GM19467 (cell line): ENCODE measurements at regions not wholly inside any gene's neighbourhood (a gene's known extent, or its start where the extent isn't known, plus 50 kb on each side); places are given as distances from the start of the nearest gene placed in this dataset.
"Not testable (repeated sequence)": the region's sequence is repeated elsewhere in the genome, so short reads cannot be mapped to it uniquely, and the experiment has no call there.

Experiments used
- ATAC-seq: cut with Tn5 transposase; IDR thresholded peaks from one replicate; pipeline ENCODE4 v1.9.1; 2021; ENCODE audit warnings: mild to moderate bottlenecking, moderate library complexity; ENCODE audit not compliant: unreplicated experiment

DNA sequence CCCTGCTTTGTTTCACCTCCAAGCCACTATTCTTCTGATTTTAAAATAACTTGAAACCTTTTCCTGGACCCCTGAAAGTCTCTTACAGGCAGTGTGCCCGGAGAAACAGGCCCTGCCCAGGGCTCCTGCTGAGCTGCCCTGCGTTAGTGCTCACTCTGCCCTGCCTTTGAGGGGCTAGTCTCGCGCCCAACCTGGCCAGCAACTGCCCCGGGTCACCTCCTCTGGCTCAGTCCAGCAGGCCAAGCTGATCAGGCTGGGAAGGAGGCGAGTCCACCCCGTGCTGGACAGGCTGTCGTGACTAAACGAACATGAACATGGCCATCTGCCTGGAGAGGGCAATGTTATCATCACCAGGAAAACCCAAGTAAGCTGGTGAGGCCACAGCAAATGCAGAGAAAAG lies 245.4 kb downstream of the ANKRD60 start:
- no peak for ATAC-seq

DNA sequence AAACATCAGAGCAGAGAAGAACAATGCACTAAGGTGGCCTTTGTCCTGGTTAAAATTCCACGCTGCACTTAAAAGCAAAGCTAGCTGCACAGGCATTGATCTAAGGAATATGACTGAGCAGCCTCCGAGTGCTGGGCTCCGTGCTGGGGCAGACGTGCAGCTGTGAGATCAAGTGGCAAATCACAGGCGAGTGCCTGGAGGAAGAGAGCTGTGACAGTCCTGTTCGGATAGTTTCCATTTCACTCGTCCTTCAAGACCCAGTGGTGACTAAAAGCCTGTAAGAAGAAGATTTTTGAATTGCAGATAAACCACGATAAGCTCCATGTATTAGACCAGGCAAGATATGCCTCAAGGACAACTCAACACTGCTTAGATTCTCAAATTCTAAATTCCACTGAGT lies 247.9 kb downstream of the ANKRD60 start:
- ATAC-seq = no peak

DNA sequence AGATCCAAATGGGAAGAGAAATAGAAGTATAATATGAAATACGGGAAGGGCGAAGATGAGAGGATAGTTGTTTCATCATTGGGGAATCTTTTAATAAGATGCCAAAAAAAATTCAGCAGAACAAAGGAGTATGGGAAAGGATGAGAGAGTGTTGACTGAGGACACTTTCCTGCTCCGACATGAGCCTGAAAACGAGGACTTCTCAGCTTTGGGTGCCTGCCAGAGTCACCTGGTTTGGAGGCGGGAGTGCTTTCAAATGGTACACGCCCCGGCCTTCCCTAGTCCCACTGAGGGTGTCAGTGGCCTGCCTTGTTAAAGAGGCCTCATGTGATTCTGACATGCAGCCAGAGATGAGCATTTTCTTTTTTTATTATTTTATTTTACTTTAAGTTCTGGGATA lies 250.9 kb downstream of the ANKRD60 start:
- ATAC-seq = no peak

DNA sequence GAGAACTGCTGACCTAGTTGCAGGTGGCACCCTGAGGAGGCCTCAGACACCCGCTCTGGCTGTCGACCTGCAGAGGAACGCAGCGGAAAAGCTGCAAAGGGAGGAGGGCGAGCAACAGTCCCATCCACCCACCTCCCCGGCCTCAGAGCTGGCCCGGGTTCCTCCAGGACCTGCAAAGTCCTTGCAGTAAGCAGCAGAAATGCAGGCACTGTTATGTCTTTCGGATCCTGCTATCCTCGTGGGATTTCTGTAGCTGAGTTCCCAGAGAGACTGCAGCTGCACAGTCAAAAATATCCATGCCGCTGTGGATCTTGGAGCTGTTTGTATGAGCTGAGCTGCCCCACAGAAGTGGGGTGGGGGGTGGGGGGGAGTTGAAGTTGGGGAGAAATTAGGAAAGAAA lies 251.3 kb downstream of the ANKRD60 start:
- ATAC-seq = no peak

DNA sequence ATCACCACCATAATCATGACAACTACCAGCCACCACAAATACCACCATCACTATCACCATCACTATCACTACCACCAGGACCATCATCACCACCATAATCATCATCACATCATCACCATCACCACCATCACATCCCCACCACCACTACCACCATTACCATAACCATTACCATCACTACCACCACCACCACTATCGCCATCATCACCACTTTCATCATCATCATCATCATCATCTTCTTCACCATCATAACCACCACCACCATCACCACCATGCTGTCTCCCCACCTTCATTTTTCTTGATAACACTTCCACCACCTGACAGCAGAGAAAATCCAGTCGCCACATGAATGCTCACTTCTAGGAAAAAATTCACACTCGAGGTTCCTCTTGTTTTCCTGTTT lies 253.6 kb downstream of the ANKRD60 start:
- ATAC-seq = no peak

DNA sequence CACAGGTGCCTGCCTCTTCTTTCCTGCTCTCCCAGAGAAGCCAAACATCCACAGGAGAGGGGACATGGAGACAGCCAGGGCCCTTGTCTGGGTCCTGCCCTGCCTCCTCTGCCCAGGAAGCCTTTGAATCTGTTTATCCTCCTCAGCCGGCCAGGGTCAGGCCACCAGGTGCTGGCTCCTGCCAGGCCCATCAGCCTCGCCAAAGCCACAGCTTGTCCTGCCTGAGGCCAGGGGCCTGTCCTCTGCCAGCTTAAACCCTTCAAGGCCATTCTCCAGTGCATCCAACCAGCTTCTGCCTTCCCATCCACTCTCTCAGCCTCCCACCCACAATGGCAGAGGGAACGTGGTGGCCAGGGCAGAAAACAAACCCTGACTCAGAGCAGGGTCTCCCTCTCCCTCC lies 254.6 kb downstream of the ANKRD60 start:
- no peak for ATAC-seq

DNA sequence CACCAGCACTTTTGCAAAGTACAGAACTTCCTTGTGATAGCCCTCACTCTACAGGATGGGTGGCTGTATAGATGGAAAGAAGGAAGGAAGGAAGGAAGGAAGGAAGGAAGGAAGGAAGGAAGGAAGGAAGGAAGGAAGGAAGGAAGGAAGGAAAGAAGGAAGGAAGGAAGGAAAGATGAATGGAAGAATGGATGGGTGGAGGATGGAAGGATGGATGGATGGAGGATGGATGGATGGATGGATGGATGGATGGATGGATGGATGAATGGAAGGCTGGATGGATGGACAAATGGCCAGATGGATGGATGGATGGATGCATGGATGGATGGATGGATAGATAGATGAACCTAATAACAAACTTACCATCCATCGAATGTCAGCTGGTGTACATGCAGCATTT lies 256.9 kb downstream of the ANKRD60 start:
- ATAC-seq = not testable (repeated sequence)

DNA sequence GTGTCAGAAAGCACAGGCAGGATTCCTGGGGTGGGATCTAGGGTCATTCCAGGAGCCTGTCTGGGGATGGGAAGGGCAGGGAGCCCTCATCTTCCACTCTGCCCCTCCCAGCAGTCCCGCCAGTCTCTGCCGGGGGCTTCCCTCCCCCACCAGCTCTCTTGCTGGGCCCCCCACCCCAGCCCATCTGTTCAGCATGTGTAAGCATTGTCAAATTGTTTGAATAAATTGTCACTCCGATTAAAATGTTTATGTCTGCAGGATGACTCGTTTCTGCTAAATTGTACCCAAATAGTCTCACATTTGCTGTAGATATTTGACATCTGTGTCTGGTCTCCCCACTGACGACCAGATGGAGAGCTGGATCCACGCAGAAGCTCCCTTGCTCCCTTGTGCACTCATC lies 257.6 kb downstream of the ANKRD60 start:
- ATAC-seq = no peak

DNA sequence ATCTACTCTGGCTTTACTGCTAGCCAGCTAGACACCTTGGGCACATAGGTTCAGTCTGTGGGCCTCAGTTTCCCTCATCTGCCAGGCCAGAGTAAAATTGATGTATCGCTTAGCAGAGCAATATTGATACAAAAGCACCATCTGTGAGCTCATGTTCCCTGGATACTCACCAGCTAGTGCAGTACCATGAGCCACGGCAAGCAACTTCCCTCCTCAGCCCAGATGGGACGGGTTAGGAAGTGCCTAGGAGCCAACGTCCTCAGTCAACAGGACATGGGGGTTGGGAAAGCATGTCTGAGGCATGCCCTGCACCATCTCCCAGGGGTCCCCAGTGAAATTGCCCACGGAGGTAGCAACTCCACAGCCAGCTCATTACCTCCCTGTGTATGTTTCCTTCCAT lies 258.3 kb downstream of the ANKRD60 start:
- no peak for ATAC-seq

DNA sequence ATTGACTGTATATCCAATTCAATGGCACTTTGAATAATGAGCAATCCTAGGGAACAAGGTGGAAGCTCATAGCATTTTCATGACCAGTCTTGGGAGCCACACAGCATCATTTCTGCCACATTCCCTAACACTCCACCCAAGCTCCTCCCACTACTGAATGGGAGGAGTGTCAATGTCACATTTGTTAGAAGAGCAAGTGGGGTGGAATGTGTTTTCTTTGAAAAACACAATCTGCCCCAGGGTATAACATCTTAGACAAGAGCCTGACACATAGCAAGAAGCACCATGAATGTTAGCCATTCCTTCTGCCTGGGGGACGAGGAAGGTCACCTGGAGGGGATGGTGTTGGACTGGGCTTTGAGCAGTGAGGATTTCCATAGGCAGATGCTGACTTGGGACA lies 258.3 kb upstream of the PMEPA1 start:
- no peak for ATAC-seq

DNA sequence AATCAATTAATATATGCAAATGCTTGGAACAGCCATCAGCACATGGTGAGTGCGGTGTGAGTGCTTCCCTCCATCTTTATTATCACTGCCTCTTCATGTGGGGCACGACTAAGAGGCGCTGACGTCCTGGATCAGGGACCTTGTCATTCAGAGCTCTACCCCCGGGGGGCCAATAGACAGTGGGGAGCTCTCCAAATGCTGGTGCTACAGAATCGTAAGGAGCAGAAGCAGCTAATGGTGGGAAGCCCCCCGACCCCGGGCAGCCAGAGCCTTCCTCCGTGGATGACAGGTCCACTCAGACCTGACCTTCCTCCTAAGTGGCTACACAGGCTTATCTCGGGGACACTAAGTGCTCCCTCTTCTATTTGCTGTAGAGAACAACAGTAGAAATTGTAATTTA lies 257.5 kb upstream of the PMEPA1 start:
- no peak for ATAC-seq

DNA sequence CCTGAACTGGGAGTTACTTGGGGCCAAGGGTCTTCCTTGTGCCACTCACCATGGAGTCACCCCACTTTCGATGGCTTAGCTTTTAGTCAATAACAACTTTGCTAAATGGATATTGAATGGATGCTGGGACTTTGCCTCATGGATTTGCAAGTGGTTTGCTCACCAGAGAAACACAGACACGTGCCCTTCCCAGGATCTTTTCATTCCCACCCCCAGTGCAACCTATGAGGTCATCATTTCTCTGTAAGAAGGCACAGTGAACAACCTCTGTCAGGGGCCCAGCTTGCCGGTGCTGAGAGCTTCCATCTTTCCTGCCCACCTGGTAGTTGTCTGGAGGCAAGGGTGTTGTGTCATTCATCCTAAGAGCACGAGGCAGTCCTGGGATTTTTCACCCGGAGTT lies 256.8 kb upstream of the PMEPA1 start:
- no peak for ATAC-seq

DNA sequence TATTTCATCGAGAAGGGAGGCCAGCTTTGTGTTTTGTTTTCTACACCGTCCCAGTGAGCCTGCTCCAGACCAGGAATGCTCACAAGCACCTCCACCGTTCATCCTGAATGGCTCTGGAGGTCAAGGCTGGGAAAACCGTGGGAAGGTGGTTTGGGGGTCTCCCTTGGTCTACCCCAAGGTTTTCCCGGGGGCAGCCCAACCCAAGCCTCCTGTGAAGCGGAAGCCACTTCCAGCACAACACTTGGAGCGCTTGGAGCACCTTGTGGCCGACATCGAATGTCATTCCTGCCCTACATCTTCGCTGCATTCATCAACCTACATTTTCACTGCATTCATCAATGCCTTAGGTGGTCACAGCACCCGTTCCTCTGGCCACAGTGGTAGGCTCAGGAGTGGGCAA lies 255.6 kb upstream of the PMEPA1 start:
- no peak for ATAC-seq

DNA sequence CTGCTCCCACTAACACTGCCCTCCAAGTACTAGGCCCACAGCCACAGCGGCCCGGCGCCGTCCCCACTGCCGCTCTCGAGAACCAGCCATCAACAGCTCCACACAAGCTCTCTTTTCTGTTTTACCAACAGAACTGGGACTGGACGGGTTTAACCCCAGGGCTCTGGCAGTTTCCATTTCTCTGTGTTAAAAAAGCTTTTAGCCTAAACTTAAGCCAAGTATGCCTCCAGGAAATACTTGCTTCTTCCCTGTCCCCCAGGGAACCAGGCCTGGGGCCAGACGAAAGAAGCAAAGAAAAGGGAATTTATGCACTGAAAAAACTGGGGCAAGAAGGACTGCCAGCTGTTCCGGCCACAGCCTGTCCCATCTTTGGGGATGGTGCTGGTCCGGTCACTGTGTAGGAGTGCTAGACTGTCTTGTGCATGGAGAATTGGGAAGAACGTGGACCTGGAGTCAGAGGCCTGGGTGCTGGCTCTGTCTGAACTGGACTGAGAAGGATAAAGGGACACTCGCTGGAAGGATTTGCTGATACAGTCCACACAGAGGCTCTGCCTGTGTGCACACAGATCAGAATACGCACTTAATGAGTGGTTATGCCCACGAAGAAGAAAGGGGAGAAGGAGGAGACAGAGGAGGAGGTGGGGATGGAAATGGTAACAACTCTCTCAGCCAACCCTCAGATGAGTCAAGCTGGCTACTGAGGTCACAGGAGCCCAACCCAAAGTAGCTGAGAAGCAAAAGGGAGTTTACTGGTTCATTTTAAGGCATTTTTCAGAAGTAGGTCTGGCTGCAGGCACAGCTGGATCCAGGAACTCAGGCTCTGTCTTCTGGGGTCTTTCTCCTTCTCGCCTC lies 254.4 kb upstream of the PMEPA1 start:
- ATAC-seq = no peak

DNA sequence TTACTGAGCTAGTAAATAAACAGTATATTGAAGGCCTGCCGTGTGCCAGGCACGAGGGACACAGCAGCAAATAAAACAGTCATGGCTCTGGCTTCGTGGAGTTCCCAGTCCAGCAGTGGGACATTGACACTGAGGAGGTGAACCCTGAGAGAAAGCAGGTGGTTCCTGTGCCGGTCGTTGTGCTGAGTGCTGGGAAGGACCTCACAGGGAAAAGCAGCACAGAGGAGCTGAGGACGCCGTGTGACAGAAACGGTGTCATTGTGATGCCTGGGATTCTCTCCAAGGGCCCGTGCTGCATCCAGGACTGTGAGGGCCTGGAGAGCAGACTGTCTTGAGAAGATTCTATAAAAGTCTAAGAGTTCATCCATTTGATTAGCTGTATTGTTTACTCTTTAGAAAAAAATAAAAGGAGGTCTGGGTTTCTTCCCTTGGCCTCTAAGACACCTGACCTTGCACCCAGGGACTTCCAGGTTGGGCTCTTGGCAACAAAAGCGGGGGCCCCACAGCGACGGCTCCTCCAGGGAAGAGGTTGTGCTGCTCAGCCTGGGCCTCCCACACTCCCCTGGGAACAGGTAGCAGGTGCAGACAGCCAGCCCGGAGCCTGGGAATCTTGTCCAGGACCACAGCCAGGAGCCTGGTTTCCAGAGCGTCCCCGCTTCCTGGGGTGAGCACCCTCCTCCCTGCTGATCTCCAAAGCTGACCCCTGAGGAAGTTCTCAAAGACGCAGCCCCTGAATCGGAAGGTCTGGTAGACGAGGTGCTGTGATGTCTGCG lies 251.2 kb upstream of the PMEPA1 start:
- no peak for ATAC-seq

DNA sequence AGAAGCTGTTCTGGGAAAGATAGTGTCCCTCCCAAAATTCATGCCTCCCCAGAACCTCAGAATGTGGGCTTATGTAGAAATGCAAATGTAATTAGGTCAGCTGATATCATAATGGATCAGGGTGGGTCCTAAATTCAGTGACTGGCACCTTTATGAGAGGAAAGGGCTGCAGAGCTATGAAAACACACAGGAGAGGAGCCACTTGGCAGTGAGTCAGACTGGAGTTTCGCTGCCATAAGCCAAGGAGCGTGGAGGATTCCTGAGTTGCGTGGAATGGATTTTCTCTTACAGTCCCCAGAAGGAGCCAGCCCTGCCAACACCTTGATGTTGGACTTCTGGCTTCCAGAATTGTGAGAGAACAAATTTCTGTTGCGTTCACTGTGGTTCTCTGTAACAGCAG lies 249.8 kb upstream of the PMEPA1 start:
- no peak for ATAC-seq

DNA sequence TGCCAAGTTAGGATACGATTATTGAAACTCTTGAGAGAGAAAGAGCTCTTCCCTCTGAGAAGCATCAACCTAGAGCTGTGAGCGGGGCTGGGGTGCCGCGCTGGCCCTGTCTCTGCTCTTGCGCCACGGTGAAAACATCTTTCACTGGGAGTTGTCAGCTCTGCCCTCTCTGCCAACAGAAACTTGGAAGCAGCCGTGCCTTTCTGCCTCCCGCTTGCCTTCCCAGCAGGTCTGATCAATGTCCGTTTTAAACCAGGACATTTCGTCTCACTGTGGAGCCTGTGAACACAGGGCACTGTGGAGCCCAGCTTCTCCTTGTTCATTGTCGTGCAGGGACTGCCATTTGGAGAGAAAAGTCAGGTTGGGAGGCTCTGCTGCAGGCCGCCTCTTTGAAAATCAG lies 249.2 kb upstream of the PMEPA1 start:
- ATAC-seq = no peak

DNA sequence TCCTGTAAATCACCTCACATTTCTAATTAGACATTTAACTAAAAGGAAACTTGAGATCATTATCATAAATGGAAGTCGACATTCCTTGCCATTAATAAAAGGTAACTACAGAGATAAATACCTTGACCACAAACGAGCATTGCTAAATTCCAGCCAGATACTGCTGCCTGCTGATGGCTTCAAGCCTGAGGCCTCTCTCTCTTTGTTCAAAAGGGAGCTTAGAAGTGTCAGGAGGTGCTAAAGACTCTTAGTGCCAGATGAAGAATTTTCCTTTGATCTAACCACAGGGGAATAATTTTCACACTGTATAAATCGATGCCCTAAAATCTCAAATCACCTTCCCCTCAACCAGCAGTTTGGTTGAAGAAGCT lies 248.2 kb upstream of the PMEPA1 start:
- no peak for ATAC-seq

DNA sequence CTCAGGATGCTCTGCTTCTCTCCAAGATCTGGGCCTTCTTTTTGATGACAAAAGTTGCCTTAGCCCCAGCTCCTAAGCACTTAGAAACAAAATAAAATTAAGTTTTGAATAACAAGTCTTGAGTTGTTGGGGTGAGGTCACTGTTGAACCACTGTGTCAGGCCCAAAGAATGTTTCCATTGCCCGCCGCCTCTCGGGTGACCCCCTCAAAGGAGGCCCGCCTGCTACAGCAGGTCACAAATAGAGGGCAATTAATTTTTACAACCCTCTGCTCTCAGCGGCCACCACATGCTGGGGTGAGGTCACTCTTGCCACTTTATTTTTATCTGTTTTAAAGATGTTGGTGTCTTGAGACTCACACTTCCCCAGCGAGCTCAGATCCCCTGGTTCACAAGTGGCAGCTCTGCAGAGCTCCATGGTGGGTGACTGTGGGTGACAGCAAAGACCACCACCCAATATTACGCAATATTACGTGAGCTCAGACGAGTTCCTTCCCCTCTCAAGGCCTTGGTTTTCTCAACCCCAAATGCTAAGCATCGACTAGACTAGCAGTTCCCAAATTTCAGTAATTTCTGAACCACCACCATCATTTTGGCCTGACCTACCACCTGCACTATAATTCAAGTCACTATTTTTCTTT lies 247.7 kb upstream of the PMEPA1 start:
- ATAC-seq = no peak

DNA sequence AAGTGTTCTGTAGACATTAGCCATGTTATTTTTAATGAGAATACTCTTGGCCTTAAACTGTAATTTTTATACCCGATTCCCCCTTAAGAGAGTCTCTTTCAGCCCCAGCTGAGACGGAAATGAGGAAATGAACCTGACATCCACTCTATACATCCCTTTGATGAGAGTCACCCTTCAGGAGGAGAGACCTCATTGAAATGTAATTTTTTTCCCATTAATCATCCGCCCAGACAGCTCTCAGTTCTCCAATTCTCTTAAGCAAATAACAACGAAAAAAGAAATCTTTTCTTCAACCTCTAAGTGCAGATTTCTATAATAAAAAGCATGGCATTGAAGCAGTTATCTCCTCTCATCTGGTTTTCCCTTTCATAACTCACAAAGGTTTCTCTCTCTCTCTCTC lies 243.8 kb upstream of the PMEPA1 start:
- no peak for ATAC-seq

DNA sequence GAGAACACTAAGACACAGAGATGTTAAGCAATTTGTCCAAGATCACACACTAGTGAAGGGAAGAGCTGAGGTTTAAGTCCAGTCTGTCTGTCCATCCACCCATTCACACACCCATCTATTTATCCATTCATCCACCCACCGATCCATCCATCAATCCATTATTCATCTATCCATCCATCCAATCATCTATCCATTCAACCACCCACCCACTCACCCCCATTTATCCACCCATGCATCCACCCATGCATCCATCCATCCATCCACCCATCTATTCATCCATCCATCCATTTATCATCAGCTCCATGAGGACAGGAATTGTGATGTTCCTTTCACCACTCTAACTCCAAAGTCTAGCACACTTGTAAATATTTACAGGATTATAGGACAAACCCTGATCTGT lies 242.3 kb upstream of the PMEPA1 start:
- ATAC-seq = no peak

DNA sequence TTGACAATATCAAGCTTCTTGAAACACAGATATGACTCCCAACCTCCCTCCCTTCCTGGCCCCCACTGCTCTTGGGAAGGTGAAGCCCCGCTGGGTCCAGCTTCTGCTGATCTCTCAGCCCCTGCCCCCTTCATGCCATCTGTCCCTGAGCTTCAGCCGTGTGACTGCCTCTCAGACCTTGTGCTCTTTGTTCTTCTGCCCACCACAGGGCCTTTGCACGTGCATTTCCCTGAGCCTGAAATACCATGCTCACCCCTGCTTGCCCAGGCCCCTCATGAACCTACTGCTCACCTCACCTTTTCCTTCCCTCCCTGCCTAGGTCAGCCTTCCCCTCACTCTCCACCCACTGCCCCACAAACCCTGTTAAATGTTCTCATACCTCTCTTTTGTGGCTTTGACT lies 241.7 kb upstream of the PMEPA1 start:
- ATAC-seq = no peak
